HFFc6 (cell line): ENCODE measurements at regions not wholly inside any gene's neighbourhood (a gene's known extent, or its start where the extent isn't known, plus 50 kb on each side); places are given as distances from the start of the nearest gene placed in this dataset.

Experiments used
- DNase-seq: peaks from one replicate; pipeline ENCODE4 v3.0.0-alpha.2; 2018
- H3K27ac Mint-ChIP-seq: 2 replicates; pipeline ENCODE4 v1.8.0; 2020; ENCODE audit warnings: mild to moderate bottlenecking, mixed read lengths
- H3K27me3 Mint-ChIP-seq: 2 replicates; pipeline ENCODE4 v1.8.0; 2021; ENCODE audit warnings: mild to moderate bottlenecking, moderate library complexity, mixed read lengths; ENCODE audit not compliant: insufficient read depth
- H3K36me3 Mint-ChIP-seq: 2 replicates; pipeline ENCODE4 v1.8.0; 2021; ENCODE audit warnings: low read depth, mixed read lengths
- H3K4me1 Mint-ChIP-seq: 2 replicates; pipeline ENCODE4 v1.8.0; 2020; ENCODE audit warnings: low read depth, mixed read lengths
- H3K4me3 Mint-ChIP-seq: 2 replicates; pipeline ENCODE4 v1.8.0; 2020; ENCODE audit warnings: mild to moderate bottlenecking, moderate library complexity, mixed read lengths
- H3K9me3 Mint-ChIP-seq: 2 replicates; pipeline ENCODE4 v1.8.0; 2020; ENCODE audit warnings: mild to moderate bottlenecking, mixed read lengths
- CTCF ChIP-seq: fragments of 200-600 bp; sonication (generic); IDR thresholded peaks from 2 replicates; pipeline ENCODE4 v1.5.0; 2021; ENCODE audit warnings: antibody characterized with exemption, mild to moderate bottlenecking

DNA sequence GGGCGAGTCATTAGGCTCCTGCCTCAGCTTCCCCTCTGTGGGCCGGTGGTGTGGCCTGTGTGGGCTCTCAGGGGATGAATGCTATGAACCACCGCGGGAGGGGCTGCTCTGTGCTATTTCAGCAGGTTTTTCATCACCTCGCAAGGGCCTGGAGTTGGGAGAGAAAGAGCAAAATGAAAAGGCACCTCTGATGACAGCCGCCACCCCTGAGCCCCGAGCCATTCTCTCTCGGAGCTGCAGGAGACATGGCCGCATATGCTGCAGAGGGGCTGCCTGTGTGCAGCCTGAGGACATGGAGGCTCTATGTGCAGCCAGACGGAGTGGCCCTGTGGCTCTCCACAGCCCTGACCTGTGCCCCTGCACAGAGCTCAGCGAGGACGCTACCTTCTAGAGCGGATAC, 96.2 kb upstream of the CTDP1 start:
- Mint-ChIP-seq H3K27ac (no peak overlapping the region), H3K36me3 (no peaks in the 10 kb centered on the region; the same call in 1 of the 2 replicates), H3K4me3 (no peak overlapping the region), H3K27me3 (peaks cover 4% of the 10 kb centered on the region), H3K9me3 (0 out of 2 replicates have a peak, but pooled peaks cover 4% of the 10 kb centered on the region), H3K4me1 (no peaks in the 10 kb centered on the region)
- no peak for DNase-seq
- no peak for TF ChIP-seq CTCF

GRCh38 chr18:79583984-79584401, 95.6 kb upstream of the CTDP1 start:
- Mint-ChIP-seq H3K27ac (no peak overlapping the region), H3K9me3 (0 out of 2 replicates have a peak, but pooled peaks cover 4% of the 10 kb centered on the region), H3K36me3 (no peaks in the 10 kb centered on the region; the same call in 1 of the 2 replicates), H3K4me1 (no peaks in the 10 kb centered on the region), H3K4me3 (no peak overlapping the region), H3K27me3 (peaks cover 4% of the 10 kb centered on the region)
- no peak for TF ChIP-seq CTCF
- DNase-seq, result no peak

DNA sequence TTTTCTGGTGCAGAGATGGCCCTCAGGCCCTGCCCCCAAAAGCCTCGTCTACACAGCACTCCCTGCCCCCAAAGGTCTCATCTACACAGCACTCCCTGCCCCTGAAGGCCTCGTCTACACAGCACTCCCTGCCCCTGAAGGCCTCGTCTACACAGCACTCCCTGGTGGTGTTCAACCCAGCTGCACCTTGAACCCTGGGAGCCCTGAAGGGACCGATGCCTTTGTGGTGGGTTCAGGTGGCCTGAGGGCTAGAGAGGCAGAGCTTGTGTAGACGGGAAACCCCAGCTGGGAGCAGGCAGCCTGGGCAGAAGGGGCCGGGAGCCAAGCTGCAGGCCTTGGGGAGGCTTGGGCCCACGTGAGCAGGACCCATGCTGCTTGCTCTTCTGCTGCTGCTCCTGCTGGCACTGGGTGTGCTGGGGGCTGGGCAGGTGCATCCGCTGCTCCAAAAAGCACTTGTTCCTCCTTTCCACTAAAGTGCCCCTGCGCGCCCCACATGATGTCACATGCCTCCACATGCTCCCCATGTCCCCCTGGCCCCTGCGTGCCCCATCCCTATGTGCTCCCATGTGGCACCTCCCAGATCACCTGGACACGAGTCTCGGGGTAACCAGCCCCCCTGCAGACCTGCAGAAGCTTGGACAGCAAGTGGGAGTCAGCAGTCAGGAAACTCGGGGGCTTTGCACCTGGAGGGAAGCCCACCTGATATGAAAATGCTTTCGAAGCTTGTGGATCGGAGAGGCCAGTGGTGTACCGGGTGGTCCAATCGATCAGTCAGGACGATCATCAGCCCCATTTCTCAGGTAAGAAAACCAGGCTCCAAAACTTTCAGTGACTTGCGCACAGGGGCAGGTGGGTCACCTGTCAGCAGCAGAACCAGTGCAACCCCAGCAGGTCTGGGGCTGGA, 94.9 kb upstream of the CTDP1 start:
- H3K27me3 Mint-ChIP-seq, result peaks cover 6% of the 10 kb centered on the region
- H3K27ac Mint-ChIP-seq, result no peak overlapping the region
- TF ChIP-seq CTCF, result no peak
- H3K9me3 Mint-ChIP-seq, result 0 out of 2 replicates have a peak, but pooled peaks cover 4% of the 10 kb centered on the region
- no peaks in the 10 kb centered on the region for H3K4me1 Mint-ChIP-seq
- DNase-seq, result no peak
- no peak overlapping the region for H3K4me3 Mint-ChIP-seq
- H3K36me3 Mint-ChIP-seq, result no peaks in the 10 kb centered on the region; the same call in 1 of the 2 replicates

GRCh38 chr18:79585395-79586370, 93.9 kb upstream of the CTDP1 start:
- Mint-ChIP-seq H3K27ac (no peak overlapping the region), H3K27me3 (peaks cover 6% of the 10 kb centered on the region; the same call in 1 of the 2 replicates), H3K4me1 (no peaks in the 10 kb centered on the region), H3K9me3 (0 out of 2 replicates have a peak, but pooled peaks cover 4% of the 10 kb centered on the region), H3K36me3 (no peaks in the 10 kb centered on the region; the same call in 1 of the 2 replicates), H3K4me3 (no peak overlapping the region)
- no peak for DNase-seq
- TF ChIP-seq CTCF, result no peak
